Brain microvascular endothelial cell (primary cell): ENCODE measurements at regions not wholly inside any gene's neighbourhood (a gene's known extent, or its start where the extent isn't known, plus 50 kb on each side); places are given as distances from the start of the nearest gene placed in this dataset.
A peak's percentile ranks its signal among the peaks of the same experiment; 100 is the strongest.

Experiments used
- DNase-seq: peaks from one replicate; pipeline ENCODE4 v3.0.0-alpha.2; 2020
- H3K27ac ChIP-seq: fragments of 250-450 bp; sonication (Bioruptor Pico); 2 replicates; pipeline ENCODE4 v1.5.1; 2020; ENCODE audit warnings: mild to moderate bottlenecking, moderate library complexity
- H3K27me3 ChIP-seq: fragments of 250-450 bp; sonication (Bioruptor Pico); replicated peaks from 2 replicates; pipeline ENCODE4 v1.5.1; 2020; ENCODE audit warnings: mild to moderate bottlenecking
- H3K36me3 ChIP-seq: fragments of 250-450 bp; sonication (Bioruptor Pico); replicated peaks from 2 replicates; pipeline ENCODE4 v1.5.1; 2020; ENCODE audit warnings: mild to moderate bottlenecking
- H3K4me3 ChIP-seq: 2 replicates; pipeline ENCODE4 v1.5.1; 2011; ENCODE audit warnings: low read depth, mild to moderate bottlenecking, control low read depth, low read length, moderate library complexity
- in situ Hi-C: cut with HindIII; loops from 2 replicates; pipeline ENCODE4 v1.10.0; 2017; ENCODE audit warnings: low sequenced_read_pairs, low pct_ligation_motif_present
- TF ChIP-seq, protein P1 (sequence below): IDR thresholded peaks from 2 replicates; pipeline ENCODE4 v1.5.1; 2011; ENCODE audit warnings: low read depth, mild to moderate bottlenecking, moderate library complexity, low read length, control low read depth, inconsistent platforms; ENCODE audit errors: missing control alignments

DNA sequence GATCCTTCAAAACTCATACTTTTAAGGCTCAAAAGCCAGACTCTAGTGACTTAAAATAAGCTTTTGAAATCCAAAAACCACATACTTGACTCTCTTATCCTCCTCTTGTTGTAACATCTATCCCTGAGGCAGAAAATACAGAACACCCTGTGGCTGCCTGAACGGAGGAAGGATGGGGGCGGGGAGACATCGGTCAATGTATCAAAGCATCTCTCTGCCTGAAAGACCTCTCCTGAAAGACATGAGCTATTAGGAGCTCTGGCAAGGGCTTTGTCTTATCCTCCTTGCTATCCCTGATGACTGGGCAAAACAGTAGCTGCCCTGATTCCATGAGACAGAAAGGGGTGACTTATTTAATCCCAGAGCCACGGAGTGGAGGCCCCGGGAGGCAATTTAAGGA lies 122.4 kb downstream of the MN1 start:
- no peak for DNase-seq
- no peak overlapping the region for H3K27ac ChIP-seq
- H3K36me3 ChIP-seq: no peaks in the 10 kb centered on the region
- in situ Hi-C loops: no loop called here
- no peak overlapping the region for H3K4me3 ChIP-seq
- TF ChIP-seq, protein P1, sequence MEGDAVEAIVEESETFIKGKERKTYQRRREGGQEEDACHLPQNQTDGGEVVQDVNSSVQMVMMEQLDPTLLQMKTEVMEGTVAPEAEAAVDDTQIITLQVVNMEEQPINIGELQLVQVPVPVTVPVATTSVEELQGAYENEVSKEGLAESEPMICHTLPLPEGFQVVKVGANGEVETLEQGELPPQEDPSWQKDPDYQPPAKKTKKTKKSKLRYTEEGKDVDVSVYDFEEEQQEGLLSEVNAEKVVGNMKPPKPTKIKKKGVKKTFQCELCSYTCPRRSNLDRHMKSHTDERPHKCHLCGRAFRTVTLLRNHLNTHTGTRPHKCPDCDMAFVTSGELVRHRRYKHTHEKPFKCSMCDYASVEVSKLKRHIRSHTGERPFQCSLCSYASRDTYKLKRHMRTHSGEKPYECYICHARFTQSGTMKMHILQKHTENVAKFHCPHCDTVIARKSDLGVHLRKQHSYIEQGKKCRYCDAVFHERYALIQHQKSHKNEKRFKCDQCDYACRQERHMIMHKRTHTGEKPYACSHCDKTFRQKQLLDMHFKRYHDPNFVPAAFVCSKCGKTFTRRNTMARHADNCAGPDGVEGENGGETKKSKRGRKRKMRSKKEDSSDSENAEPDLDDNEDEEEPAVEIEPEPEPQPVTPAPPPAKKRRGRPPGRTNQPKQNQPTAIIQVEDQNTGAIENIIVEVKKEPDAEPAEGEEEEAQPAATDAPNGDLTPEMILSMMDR: no peak
- H3K27me3 ChIP-seq: no peaks in the 10 kb centered on the region

DNA sequence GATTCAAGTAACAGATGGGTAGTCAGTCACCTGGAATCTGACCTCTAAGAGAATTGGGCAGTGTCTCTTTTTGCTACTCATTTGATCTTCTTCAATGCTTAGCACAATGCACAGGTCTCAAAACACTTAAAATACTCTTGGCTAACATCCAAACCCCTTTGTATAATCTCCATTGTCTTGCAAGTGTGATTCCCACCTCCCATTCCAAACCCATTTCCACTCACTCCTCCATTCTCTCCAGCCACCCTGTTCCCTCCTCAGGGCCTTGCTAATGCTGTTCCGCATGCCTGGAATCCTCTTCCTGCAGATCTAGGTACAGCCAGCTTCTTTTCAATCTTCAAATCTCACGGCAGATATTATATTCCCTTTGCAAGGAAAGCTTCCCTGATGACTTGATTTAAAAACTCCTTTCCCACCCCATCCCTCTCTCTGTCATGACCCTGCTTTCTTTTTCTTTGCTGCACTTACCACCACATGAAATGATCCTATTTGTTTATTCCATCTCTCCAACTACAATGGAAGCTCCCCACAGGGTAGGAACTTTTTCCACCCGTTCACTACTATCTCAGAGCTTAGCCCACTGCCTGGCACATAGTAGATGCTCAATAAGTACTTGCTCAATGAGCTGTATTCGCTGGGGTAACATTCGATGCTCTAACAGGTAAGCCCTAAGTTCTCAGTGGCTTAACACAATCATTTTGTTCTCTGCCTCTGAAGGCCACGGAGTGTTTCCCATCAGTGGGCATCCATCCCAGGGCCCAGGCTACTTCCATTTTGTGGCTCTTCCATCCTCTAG lies 121.7 kb downstream of the MN1 start:
- no peak for DNase-seq
- in situ Hi-C loops: no loop called here
- Histone ChIP-seq H3K27me3 (no peaks in the 10 kb centered on the region), H3K36me3 (no peaks in the 10 kb centered on the region), H3K27ac (no peak overlapping the region), H3K4me3 (no peak overlapping the region)
- TF ChIP-seq, protein P1: no peak

DNA sequence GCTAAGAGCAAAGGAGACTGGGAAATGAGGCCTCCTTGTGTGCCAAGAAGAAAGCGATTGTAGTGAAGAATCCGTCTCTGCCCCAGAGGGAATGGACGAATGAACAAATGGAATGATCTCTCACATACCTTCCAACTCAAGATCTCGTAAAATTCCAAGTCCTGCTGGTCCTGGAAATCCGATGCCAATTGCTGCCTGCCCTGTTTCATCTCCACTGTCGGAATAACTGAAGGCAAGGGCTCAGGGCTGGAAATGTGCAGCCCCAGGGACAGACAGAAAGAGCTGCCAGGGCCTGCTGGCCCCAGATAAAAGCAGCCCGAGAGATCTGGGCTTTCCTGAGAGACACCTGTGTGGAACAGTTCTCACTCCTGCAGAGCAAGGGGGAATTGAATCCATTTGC lies 120.9 kb downstream of the MN1 start:
- in situ Hi-C loops: no loop called here
- TF ChIP-seq, protein P1: no peak
- no peaks in the 10 kb centered on the region for H3K27me3 ChIP-seq
- H3K27ac ChIP-seq: no peak overlapping the region
- H3K36me3 ChIP-seq: no peaks in the 10 kb centered on the region
- no peak for DNase-seq
- no peak overlapping the region for H3K4me3 ChIP-seq

DNA sequence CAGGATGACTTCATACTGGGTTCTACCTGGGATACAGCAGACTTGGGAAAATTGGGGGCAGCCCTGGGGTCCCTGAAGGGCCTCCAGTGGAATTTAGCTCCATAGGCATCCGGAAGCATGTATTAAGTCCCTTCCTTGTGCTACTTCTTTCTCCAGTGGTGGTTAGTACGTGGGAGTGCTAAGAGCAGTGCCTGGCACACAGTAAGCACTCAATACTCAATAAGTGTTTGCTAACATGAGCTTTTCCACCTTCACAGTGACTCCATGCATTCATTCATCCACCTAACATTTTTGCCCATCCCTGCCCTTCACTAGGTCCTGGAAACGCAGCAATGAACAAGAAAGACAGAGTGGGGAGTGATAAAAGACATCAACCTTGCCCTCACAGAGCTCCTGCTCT lies 120.5 kb downstream of the MN1 start:
- no peak overlapping the region for H3K4me3 ChIP-seq
- in situ Hi-C loops: no loop called here
- no peaks in the 10 kb centered on the region for H3K27me3 ChIP-seq
- no peak for DNase-seq
- no peaks in the 10 kb centered on the region for H3K36me3 ChIP-seq
- H3K27ac ChIP-seq: no peak overlapping the region
- TF ChIP-seq, protein P1: no peak

DNA sequence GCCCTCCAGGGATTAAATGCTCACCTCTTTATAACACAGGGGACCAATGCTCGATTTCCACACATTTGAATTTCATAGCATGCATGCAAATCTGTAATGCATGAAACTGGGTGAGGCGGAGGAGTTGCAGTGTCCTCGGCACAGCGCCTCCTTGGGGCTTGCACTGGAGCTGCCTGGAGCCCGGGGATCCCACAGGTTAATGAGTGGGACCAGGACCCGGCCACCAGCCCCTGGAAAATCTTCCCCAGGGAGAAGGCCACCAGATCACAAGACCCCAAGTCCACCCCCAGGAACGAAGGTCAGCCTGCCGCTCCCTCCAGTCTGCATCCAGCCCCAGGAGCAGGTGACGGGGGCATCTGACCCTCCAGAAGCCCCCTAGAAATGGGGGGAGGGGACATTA lies 119.1 kb downstream of the MN1 start:
- Histone ChIP-seq H3K27ac (no peak overlapping the region), H3K27me3 (no peaks in the 10 kb centered on the region), H3K4me3 (no peak overlapping the region), H3K36me3 (no peaks in the 10 kb centered on the region)
- DNase-seq: no peak
- in situ Hi-C loops: no loop called here
- TF ChIP-seq, protein P1: peak; percentile 61

DNA sequence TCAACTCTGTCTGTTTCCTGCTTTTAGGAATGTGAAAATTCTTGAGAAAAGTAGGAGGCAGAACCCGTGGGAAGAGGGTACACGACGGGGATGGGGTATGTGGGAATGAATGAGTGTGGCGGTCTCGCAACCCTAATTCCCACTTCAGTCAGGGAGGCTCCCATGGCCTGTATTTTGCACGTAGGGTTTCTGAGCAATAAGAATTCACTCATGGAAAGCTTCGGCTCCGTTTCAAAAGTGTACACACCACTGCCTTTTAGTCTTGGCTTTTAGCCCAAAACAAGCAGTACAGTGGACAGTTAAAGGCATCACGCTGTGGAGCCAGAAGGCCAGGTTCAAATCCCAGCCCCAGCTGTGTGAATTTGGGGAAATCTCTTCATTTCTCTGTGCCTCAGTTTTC lies 116.7 kb downstream of the MN1 start:
- H3K4me3 ChIP-seq: no peak overlapping the region
- TF ChIP-seq, protein P1: no peak
- H3K36me3 ChIP-seq: no peaks in the 10 kb centered on the region
- in situ Hi-C loops: no loop called here
- DNase-seq: no peak
- no peak overlapping the region for H3K27ac ChIP-seq
- H3K27me3 ChIP-seq: no peaks in the 10 kb centered on the region
